Common myeloid progenitor, CD34-positive (primary cell): ENCODE measurements at regions not wholly inside any gene's neighbourhood (a gene's known extent, or its start where the extent isn't known, plus 50 kb on each side); places are given as distances from the start of the nearest gene placed in this dataset.
"Not testable (repeated sequence)": the region's sequence is repeated elsewhere in the genome, so short reads cannot be mapped to it uniquely, and the experiment has no call there.

ENCODE experiments used
- CTCF ChIA-PET: fragments of 350-600 bp; sonication (Branson Sonifier 250); formaldehyde crosslinking; loops from one replicate; lab custom pipeline; 2021; ENCODE audit warnings: antibody characterized with exemption; lab: Charles Lee
- POLR2A ChIA-PET: fragments of 350-600 bp; sonication (Branson Sonifier 250); formaldehyde crosslinking; loops from one replicate; lab custom pipeline; 2021; ENCODE audit warnings: antibody characterized with exemption; lab: Charles Lee
- DNase-seq, 3 donors: peaks; one replicate each; pipeline versions ENCODE4 v3.0.0 to v3.0.0-alpha.2; 2013
- H3K27ac ChIP-seq, 2 experiments: 1 replicate in 1 of 2; 2 replicates in 1 of 2; pipeline ENCODE4 v1.7.0; 2013; ENCODE audit warnings: inconsistent platforms in 2 of 2, low read length in 2 of 2, mild to moderate bottlenecking in 2 of 2, low read depth in 1 of 2, moderate library complexity in 1 of 2; ENCODE audit not compliant: severe bottlenecking in 2 of 2, insufficient read depth in 1 of 2, poor library complexity in 1 of 2
- H3K27me3 ChIP-seq, 5 experiments: replicated peaks in 2 of 5; 1 replicate in 3 of 5; 2 replicates in 2 of 5; pipeline versions ENCODE4 v1.6.1 to v1.7.0; 2013; ENCODE audit warnings: low read length in 4 of 5, mild to moderate bottlenecking in 2 of 5, moderate library complexity in 2 of 5, inconsistent platforms in 1 of 5; ENCODE audit not compliant: insufficient read depth in 5 of 5, control insufficient read depth in 4 of 5
- H3K36me3 ChIP-seq, 4 experiments: 1 replicate in 2 of 4; 2 replicates in 2 of 4; pipeline versions ENCODE4 v1.6.1 to v1.7.0; 2013; ENCODE audit warnings: low read length in 3 of 4, control low read depth in 1 of 4, mild to moderate bottlenecking in 1 of 4; ENCODE audit not compliant: control insufficient read depth in 4 of 4, insufficient read depth in 4 of 4
- H3K4me1 ChIP-seq, 4 experiments: 1 replicate in 3 of 4; 2 replicates in 1 of 4; pipeline versions ENCODE4 v1.6.1 to v1.7.1; 2013; ENCODE audit warnings: low read length in 3 of 4, mild to moderate bottlenecking in 3 of 4, control low read depth in 1 of 4, inconsistent platforms in 1 of 4, moderate library complexity in 1 of 4; ENCODE audit not compliant: control insufficient read depth in 4 of 4, insufficient read depth in 4 of 4; ENCODE audit errors: control extremely low read depth in 1 of 4
- H3K4me3 ChIP-seq, 7 experiments: 1 replicate in 4 of 7; 2 replicates in 3 of 7; pipeline versions ENCODE4 v1.5.1 to v1.7.0; 2013; ENCODE audit warnings: mild to moderate bottlenecking in 7 of 7, low read length in 6 of 7, moderate library complexity in 6 of 7, inconsistent platforms in 2 of 7, low read depth in 2 of 7, control low read depth in 1 of 7; ENCODE audit not compliant: insufficient read depth in 4 of 7, control insufficient read depth in 1 of 7; ENCODE audit errors: extremely low read depth in 1 of 7
- H3K9me3 ChIP-seq, 5 experiments: 1 replicate in 4 of 5; 2 replicates in 1 of 5; pipeline versions ENCODE4 v1.6.1 to v1.7.1; 2013; ENCODE audit warnings: low read length in 4 of 5, mild to moderate bottlenecking in 2 of 5, inconsistent platforms in 1 of 5, low read depth in 1 of 5, moderate library complexity in 1 of 5; ENCODE audit not compliant: control insufficient read depth in 4 of 5, insufficient read depth in 2 of 5; ENCODE audit errors: control extremely low read depth in 1 of 5
- WGBS: methylation state at CpG from one replicate; pipeline ENCODE4 v1.1.5; 2013; ENCODE audit not compliant: insufficient coverage; 5-methylcytosine and 5-hydroxymethylcytosine counted together

GRCh38 chr2:226174390-226174789 is 625.2 kb downstream of the IRS1 start:
- Histone ChIP-seq H3K36me3 (no peaks in the 10 kb centered on the region), H3K4me3 (no peak overlapping the region), H3K4me1 (no peaks in the 10 kb centered on the region), H3K9me3 (peaks cover 0 to 6% (median 3%) of the 10 kb centered on the region in 5 experiments), H3K27ac (no peak overlapping the region), H3K27me3 (no peaks in the 10 kb centered on the region)
- CTCF ChIA-PET, result no interaction called here
- WGBS, result 100% methylated on average over 1 of the region's 1 CpG
- DNase-seq, result no peak
- POLR2A ChIA-PET, result no interaction called here

GRCh38 chr2:226172939-226173338 is 626.7 kb downstream of the IRS1 start:
- Histone ChIP-seq H3K9me3 (peaks cover 0 to 3% (median 0%) of the 10 kb centered on the region in 5 experiments), H3K36me3 (no peaks in the 10 kb centered on the region), H3K4me1 (no peaks in the 10 kb centered on the region), H3K27me3 (no peaks in the 10 kb centered on the region), H3K27ac (no peak overlapping the region), H3K4me3 (no peak overlapping the region)
- POLR2A ChIA-PET, result no interaction called here
- CTCF ChIA-PET, result interaction anchor here (0.8 to 1.9 kb wide), 2 partner anchors 9 to 50 kb away, joined by 3 to 8 read pairs; no protein-coding TSS in a partner anchor
- DNase-seq, result no peak
- WGBS, result 100% methylated on average over 2 of the region's 4 CpGs

DNA sequence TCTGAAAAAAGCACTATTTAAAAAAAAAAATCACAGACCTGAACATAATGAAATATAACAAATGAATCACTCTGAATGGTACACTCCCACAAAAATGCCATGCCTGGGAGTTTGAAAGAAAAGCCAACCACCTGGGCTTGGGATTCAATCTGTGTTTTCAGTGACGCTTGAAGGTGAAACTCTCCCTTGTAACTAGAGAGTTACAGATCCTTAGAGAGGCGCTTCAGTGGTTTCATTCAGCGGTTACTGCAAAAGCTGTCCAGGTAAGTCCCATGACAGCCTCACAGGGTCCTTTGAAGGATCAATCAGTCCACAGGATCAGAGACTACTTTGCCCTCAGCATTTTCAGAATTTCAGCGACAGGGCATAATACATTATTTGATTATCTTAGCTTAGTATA is 627.3 kb downstream of the IRS1 start:
- H3K27ac ChIP-seq, result no peak overlapping the region
- H3K27me3 ChIP-seq, result no peaks in the 10 kb centered on the region
- ChIA-PET POLR2A (no interaction called here), CTCF (interaction anchor here (0.8 to 1.9 kb wide), 2 partner anchors 9 to 50 kb away, joined by 3 to 8 read pairs; no protein-coding TSS in a partner anchor)
- DNase-seq, result no peak
- H3K4me1 ChIP-seq, result no peaks in the 10 kb centered on the region
- no peaks in the 10 kb centered on the region for H3K36me3 ChIP-seq
- peaks cover 0 to 3% (median 0%) of the 10 kb centered on the region in 5 experiments for H3K9me3 ChIP-seq
- 97% methylated on average over 3 of the region's 4 CpGs for WGBS
- H3K4me3 ChIP-seq, result no peak overlapping the region

DNA sequence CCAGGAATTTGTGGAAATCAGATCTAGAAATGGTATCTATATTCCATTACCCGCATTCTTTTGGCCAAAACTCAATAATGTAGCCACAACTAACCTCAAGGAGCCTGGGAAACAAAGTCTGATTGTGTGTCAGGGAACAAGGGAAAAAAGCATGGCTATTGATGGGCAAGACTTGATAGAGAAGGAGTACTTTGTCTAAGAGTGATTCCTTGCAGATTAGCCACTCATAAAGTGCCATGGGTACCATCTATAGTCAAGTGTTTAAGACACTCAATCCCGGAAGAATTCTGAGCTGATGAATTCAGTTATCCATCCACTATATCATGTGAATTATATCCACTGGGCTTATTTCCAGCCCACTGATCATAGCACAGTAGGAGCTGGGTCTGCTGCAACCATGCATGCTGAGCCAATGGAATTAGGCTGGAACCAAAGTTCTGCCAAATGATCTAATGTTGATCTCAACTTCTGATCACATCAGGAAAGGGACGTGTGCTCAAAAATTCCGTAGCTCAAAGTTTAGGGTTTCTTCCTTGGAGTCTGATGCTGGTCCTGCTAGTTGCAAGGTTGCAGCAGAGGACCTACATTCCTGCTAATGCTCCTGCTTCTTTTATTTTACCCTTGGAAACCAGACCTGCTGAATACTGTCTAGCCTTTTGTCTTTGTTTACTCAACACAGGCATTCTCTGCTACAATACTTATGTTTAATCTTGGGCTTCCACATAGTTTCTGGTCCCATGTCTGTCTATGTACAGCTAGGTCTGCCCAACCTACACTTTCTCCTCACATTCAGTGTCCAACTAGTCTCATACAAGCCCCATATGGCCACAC is 629.7 kb downstream of the IRS1 start:
- no peaks in the 10 kb centered on the region for H3K36me3 ChIP-seq
- no peak overlapping the region for H3K27ac ChIP-seq
- H3K9me3 ChIP-seq, result no peaks in the 10 kb centered on the region
- no peak overlapping the region for H3K4me3 ChIP-seq
- ChIA-PET POLR2A (no interaction called here), CTCF (interaction anchor here (1.3 to 3.5 kb wide), 2 partner anchors 14 to 23 kb away, joined by 3 to 11 read pairs; no protein-coding TSS in a partner anchor)
- 100% methylated on average over 3 of the region's 4 CpGs for WGBS
- no peak for DNase-seq
- H3K27me3 ChIP-seq, result no peaks in the 10 kb centered on the region
- H3K4me1 ChIP-seq, result no peaks in the 10 kb centered on the region

DNA sequence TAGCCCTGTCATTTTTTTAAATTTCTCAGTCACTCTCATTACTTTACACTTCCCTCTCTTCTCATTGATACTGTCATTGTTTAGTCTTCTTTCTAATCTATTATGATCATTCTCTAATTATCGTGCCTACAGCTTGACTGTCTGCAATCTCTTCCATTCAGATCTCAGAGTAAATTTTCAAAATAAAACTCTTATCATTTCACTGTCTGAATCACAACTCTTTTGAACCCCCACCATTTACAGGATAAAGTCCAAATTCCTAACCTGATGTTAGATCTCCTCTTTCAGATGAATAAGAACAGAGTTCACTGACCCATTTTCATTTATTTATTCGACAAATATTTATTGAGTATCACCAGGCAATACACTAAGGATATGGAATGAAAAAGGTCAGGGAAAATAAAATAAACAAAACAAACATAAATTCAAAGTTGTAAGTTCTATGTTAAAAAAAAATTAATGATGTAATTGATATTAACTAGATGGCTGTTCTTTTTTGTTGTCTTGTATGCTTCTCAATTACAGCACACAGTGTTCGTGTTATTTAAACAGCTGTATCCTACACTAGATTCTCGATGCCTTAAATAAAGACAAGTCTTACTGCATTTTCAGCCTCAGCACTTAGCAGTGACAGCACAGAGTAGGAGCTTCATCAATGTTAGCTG is 631.0 kb downstream of the IRS1 start:
- no peaks in the 10 kb centered on the region for H3K36me3 ChIP-seq
- H3K27ac ChIP-seq, result no peak overlapping the region
- POLR2A ChIA-PET, result no interaction called here
- CTCF ChIA-PET, result interaction anchor here (3.5 kb wide), 1 partner anchor 15 kb away, joined by 11 read pairs; no protein-coding TSS in a partner anchor
- no peaks in the 10 kb centered on the region for H3K4me1 ChIP-seq
- no peak for DNase-seq
- H3K9me3 ChIP-seq, result no peaks in the 10 kb centered on the region
- no peaks in the 10 kb centered on the region for H3K27me3 ChIP-seq
- WGBS, result 100% methylated on average over 3 of the region's 4 CpGs
- H3K4me3 ChIP-seq, result no peak overlapping the region

DNA sequence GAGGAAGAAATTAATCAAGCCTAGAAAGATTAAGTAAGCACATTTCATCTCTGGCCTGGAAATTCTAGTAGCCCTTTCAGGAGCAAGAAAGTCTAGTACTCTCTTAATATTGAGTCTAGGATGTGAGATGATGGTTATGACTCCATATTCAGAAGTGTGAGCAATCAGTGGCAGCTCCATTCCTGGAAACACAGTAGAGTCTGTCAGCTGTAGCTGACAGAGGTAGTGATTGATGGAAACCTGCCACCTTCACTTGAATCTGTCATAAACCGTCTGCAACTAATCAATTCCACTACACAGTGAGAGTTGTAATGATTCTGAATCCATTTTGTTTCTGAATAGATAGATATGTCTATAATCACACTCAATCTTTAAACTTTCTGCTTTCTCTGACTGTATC is 635.1 kb downstream of the IRS1 start:
- no peak overlapping the region for H3K27ac ChIP-seq
- no peaks in the 10 kb centered on the region for H3K36me3 ChIP-seq
- CTCF ChIA-PET, result no interaction called here
- H3K27me3 ChIP-seq, result no peaks in the 10 kb centered on the region
- no peak for DNase-seq
- H3K4me1 ChIP-seq, result no peaks in the 10 kb centered on the region
- no CpG with 5 or more reads among the region's 1 CpG for WGBS
- no peaks in the 10 kb centered on the region for H3K9me3 ChIP-seq
- POLR2A ChIA-PET, result no interaction called here
- no peak overlapping the region for H3K4me3 ChIP-seq

DNA sequence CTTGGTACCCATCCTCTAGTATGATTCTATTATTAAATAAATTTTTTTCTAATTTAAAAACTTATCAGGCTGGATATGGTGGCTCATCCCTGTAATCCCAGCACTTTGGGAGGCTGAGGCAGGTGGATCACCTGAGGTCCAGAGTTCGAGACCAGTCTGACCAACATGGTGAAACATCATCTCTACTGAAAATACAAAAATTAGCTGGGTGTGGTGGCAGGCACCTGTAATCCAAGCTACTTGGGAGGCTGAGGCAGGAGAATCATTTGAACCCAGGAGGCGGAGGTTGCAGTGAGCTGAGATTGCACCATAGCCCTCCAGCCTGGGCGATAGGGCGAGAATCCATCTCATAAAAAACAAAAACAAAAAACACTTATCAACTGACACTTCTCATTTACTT is 639.0 kb downstream of the IRS1 start:
- 100% methylated on average over 4 of the region's 4 CpGs for WGBS
- H3K27me3 ChIP-seq, CTCF ChIA-PET, H3K27ac ChIP-seq, DNase-seq, H3K4me3 ChIP-seq, H3K9me3 ChIP-seq, H3K36me3 ChIP-seq, POLR2A ChIA-PET, H3K4me1 ChIP-seq: not testable (repeated sequence)
